H1 (cell line): ENCODE measurements at regions not wholly inside any gene's neighbourhood (a gene's known extent, or its start where the extent isn't known, plus 50 kb on each side); places are given as distances from the start of the nearest gene placed in this dataset.

Source experiments
- CTCF ChIA-PET: fragments of 300-600 bp; sonication (Branson Sonifier 250); formaldehyde crosslinking; loops from one replicate; lab custom pipeline; 2021; ENCODE audit not compliant: partially characterized antibody; lab: Charles Lee
- POLR2A ChIA-PET: fragments of 300-600 bp; sonication (Branson Sonifier 250); formaldehyde crosslinking; loops from one replicate; lab custom pipeline; 2021; ENCODE audit warnings: inconsistent platforms; ENCODE audit not compliant: partially characterized antibody; lab: Charles Lee
- DNase-seq, 2 experiments: peaks; one replicate each; pipeline versions ENCODE4 v3.0.0 to v3.0.0-alpha.2; 2010 to 2022; ENCODE audit warnings: low spot score in 2 of 2, low read depth in 1 of 2, mixed read lengths in 1 of 2
- FAIRE-seq: peaks from 2 replicates; lab custom pipeline; 2011; peaks lifted over from hg19 to GRCh38; lab: Jason Lieb, UNC
- H2AFZ ChIP-seq: 2 replicates; pipeline ENCODE4 v1.8.1; 2012; ENCODE audit warnings: low read length, inconsistent platforms
- H2AK5ac ChIP-seq: 2 replicates; pipeline ENCODE4 v1.6.1; 2013; ENCODE audit warnings: low read depth, low read length
- H2BK120ac ChIP-seq: replicated peaks from 2 replicates; pipeline ENCODE3; 2013; ENCODE audit warnings: low read depth, low read length, inconsistent platforms
- H2BK12ac ChIP-seq: 2 replicates; pipeline ENCODE4 v1.6.1; 2013; ENCODE audit warnings: low read depth, low read length
- H2BK15ac ChIP-seq: 2 replicates; pipeline ENCODE4 v1.6.1; 2013; ENCODE audit warnings: low read length
- H2BK20ac ChIP-seq: 2 replicates; pipeline ENCODE4 v1.6.1; 2013; ENCODE audit warnings: low read length
- H2BK5ac ChIP-seq: 2 replicates; pipeline ENCODE4 v1.6.1; 2013; ENCODE audit warnings: low read depth, low read length
- H3K14ac ChIP-seq: 2 replicates; pipeline ENCODE4 v1.6.1; 2013; ENCODE audit warnings: inconsistent platforms; ENCODE audit not compliant: insufficient read length
- H3K18ac ChIP-seq: 2 replicates; pipeline ENCODE4 v1.6.1; 2013; ENCODE audit warnings: low read length; ENCODE audit errors: extremely low read depth
- H3K23ac ChIP-seq: 2 replicates; pipeline ENCODE4 v1.6.1; 2013; ENCODE audit warnings: inconsistent platforms; ENCODE audit not compliant: insufficient read length
- H3K23me2 ChIP-seq: 2 replicates; pipeline ENCODE4 v1.6.1; 2013; ENCODE audit warnings: low read depth, low read length
- H3K27ac ChIP-seq: 2 replicates; pipeline ENCODE4 v1.6.1; 2011; ENCODE audit warnings: low read depth, low read length, inconsistent platforms
- H3K27me3 ChIP-seq, 4 experiments: replicated peaks in 1 of 4; 1 replicate in 1 of 4; 2 replicates in 3 of 4; pipeline versions ENCODE4 v1.6.1 to v1.8.1; 2011 to 2013; ENCODE audit warnings: low read length in 3 of 4, mild to moderate bottlenecking in 3 of 4, inconsistent platforms in 2 of 4, mixed read lengths in 2 of 4, moderate library complexity in 1 of 4; ENCODE audit not compliant: control insufficient read depth in 3 of 4, insufficient read depth in 3 of 4; ENCODE audit errors: extremely low read depth in 1 of 4
- H3K36me3 ChIP-seq, 4 experiments: 2 replicates each; pipeline versions ENCODE4 v1.6.1 to v1.8.1; 2011 to 2013; ENCODE audit warnings: mild to moderate bottlenecking in 4 of 4, low read length in 3 of 4, moderate library complexity in 2 of 4, control low read depth in 1 of 4, inconsistent platforms in 1 of 4; ENCODE audit not compliant: insufficient read depth in 4 of 4, control insufficient read depth in 2 of 4
- H3K4ac ChIP-seq: replicated peaks from 2 replicates; pipeline ENCODE3; 2013; ENCODE audit warnings: low read length, low read depth, mixed read lengths, inconsistent platforms; ENCODE audit not compliant: insufficient read length
- H3K4me1 ChIP-seq, 4 experiments: replicated peaks in 1 of 4; 1 replicate in 1 of 4; 2 replicates in 3 of 4; pipeline versions ENCODE4 v1.6.1 to v1.8.1; 2011 to 2013; ENCODE audit warnings: low read length in 3 of 4, inconsistent platforms in 2 of 4, mixed read lengths in 1 of 4; ENCODE audit not compliant: insufficient read depth in 4 of 4, control insufficient read depth in 3 of 4
- H3K4me2 ChIP-seq, 2 experiments: 2 replicates each; pipeline versions ENCODE4 v1.6.1 to v1.8.1; 2011 to 2013; ENCODE audit warnings: low read depth in 2 of 2, low read length in 2 of 2, control low read depth in 1 of 2, inconsistent platforms in 1 of 2, mild to moderate bottlenecking in 1 of 2; ENCODE audit not compliant: insufficient read depth in 1 of 2
- H3K4me3 ChIP-seq, 4 experiments: fragments of 200-600, 300-600 bp in 1 of 4; sonication (generic), shearing (Covaris generic), sonication (Bioruptor Twin) in 1 of 4; 2 replicates each; pipeline versions ENCODE4 v1.5.1 to v1.8.1; 2011 to 2016; ENCODE audit warnings: low read length in 4 of 4, low read depth in 3 of 4, control low read depth in 2 of 4, inconsistent platforms in 2 of 4, mild to moderate bottlenecking in 2 of 4, mixed read lengths in 1 of 4, moderate library complexity in 1 of 4; ENCODE audit not compliant: insufficient read depth in 2 of 4; ENCODE audit errors: extremely low read depth in 1 of 4
- H3K56ac ChIP-seq: replicated peaks from 2 replicates; pipeline ENCODE3; 2013; ENCODE audit warnings: low read depth, mild to moderate bottlenecking, mixed read lengths, low read length, inconsistent platforms; ENCODE audit not compliant: insufficient read length
- H3K79me1 ChIP-seq: 2 replicates; pipeline ENCODE4 v1.6.1; 2013; ENCODE audit warnings: low read depth, low read length, control low read depth
- H3K79me2 ChIP-seq, 2 experiments: 2 replicates each; pipeline versions ENCODE4 v1.6.1 to v1.8.1; 2012 to 2013; ENCODE audit warnings: low read length in 2 of 2, mild to moderate bottlenecking in 2 of 2, inconsistent platforms in 1 of 2; ENCODE audit not compliant: insufficient read depth in 2 of 2, control insufficient read depth in 1 of 2
- H3K9ac ChIP-seq, 4 experiments: replicated peaks in 1 of 4; 1 replicate in 1 of 4; 2 replicates in 3 of 4; pipeline versions ENCODE4 v1.6.1 to v1.8.1; 2011 to 2013; ENCODE audit warnings: low read depth in 3 of 4, low read length in 3 of 4, control low read depth in 2 of 4, mild to moderate bottlenecking in 2 of 4, moderate library complexity in 2 of 4, inconsistent platforms in 1 of 4; ENCODE audit errors: extremely low read depth in 1 of 4
- H3K9me3 ChIP-seq, 2 experiments: 2 replicates each; pipeline versions ENCODE4 v1.6.1 to v1.8.1; 2012 to 2013; ENCODE audit warnings: mild to moderate bottlenecking in 2 of 2, moderate library complexity in 2 of 2, control low read depth in 1 of 2, inconsistent platforms in 1 of 2, low read depth in 1 of 2, low read length in 1 of 2, mixed read lengths in 1 of 2; ENCODE audit not compliant: insufficient read depth in 2 of 2
- H4K20me1 ChIP-seq, 2 experiments: replicated peaks in 1 of 2; 2 replicates each; pipeline versions ENCODE3 to v1.8.1; 2011 to 2013; ENCODE audit warnings: inconsistent platforms in 2 of 2, low read length in 2 of 2, mild to moderate bottlenecking in 1 of 2; ENCODE audit not compliant: insufficient read depth in 2 of 2, control insufficient read depth in 1 of 2
- H4K5ac ChIP-seq: 2 replicates; pipeline ENCODE4 v1.6.1; 2013; ENCODE audit warnings: low read length, low read depth, mixed read lengths, inconsistent platforms; ENCODE audit not compliant: insufficient read length
- H4K8ac ChIP-seq: 2 replicates; pipeline ENCODE4 v1.8.0; 2013; ENCODE audit warnings: mild to moderate bottlenecking, moderate library complexity, low read length, inconsistent platforms; ENCODE audit not compliant: insufficient read depth; ENCODE audit errors: extremely low read depth
- H4K91ac ChIP-seq: replicated peaks from 2 replicates; pipeline ENCODE3; 2013; ENCODE audit warnings: low read length, mixed read lengths, inconsistent platforms; ENCODE audit not compliant: insufficient read length
- BACH1 ChIP-seq: IDR thresholded peaks from 2 replicates; pipeline ENCODE4 v1.6.1; 2012; ENCODE audit warnings: low read length, improper control_type of control experiment
- MAX ChIP-seq: IDR thresholded peaks from 2 replicates; pipeline ENCODE4 v1.6.1; 2012; ENCODE audit warnings: inconsistent platforms
- NRF1 ChIP-seq: IDR thresholded peaks from 2 replicates; pipeline ENCODE4 v1.6.1; 2011; ENCODE audit warnings: mild to moderate bottlenecking, low read depth, low read length, improper control_type of control experiment
- PHF8 ChIP-seq: fragments of 200-600 bp; sonication (generic); conservative IDR thresholded peaks from 2 replicates; pipeline ENCODE4 v1.7.1; 2012; ENCODE audit warnings: low read depth, mild to moderate bottlenecking, inconsistent platforms, low read length, moderate library complexity
- POLR2A ChIP-seq, 2 experiments: IDR thresholded peaks; 1 replicate in 1 of 2; 2 replicates in 1 of 2; pipeline ENCODE4 v1.6.1; 2011; ENCODE audit warnings: low read depth in 2 of 2, low read length in 2 of 2, mild to moderate bottlenecking in 2 of 2; ENCODE audit errors: control extremely low read depth in 1 of 2
- SUZ12 ChIP-seq: fragments of 200-600 bp; sonication (generic); IDR thresholded peaks from 2 replicates; pipeline ENCODE4 v1.6.1; 2012; ENCODE audit warnings: mild to moderate bottlenecking, inconsistent platforms, low read length, moderate library complexity, mixed read lengths
- TCF12 ChIP-seq: IDR thresholded peaks from 2 replicates; pipeline ENCODE4 v1.6.1; 2011; ENCODE audit warnings: low read depth, mild to moderate bottlenecking, low read length
- whole genome bisulfite sequencing, 2 experiments: shearing (Covaris generic) in 1 of 2; methylation state at CpG; one replicate each; pipeline versions ENCODE4 v1.1.6 to v1.1.7; 2013 to 2015; ENCODE audit warnings: low lambda C conversion rate in 2 of 2, mixed read lengths in 2 of 2, inconsistent platforms in 1 of 2, low coverage in 1 of 2, missing lambda C conversion rate in 1 of 2; ENCODE audit not compliant: insufficient replicate concordance in 2 of 2, insufficient coverage in 1 of 2, insufficient read length in 1 of 2; ENCODE audit errors: extremely low coverage in 1 of 2, missing lambda C conversion rate in 1 of 2; 5-methylcytosine and 5-hydroxymethylcytosine counted together

GRCh38 chr13:107322228-107322627 lies 754.3 kb upstream of the ARGLU1 start:
- Histone ChIP-seq H3K36me3 (no peaks in the 10 kb centered on the region; a peak in 1 of 8 replicates), H3K9ac (no peak overlapping the region), H4K5ac (no peak overlapping the region), H2BK120ac (no peak overlapping the region), H3K4ac (no peak overlapping the region), H2BK5ac (no peak overlapping the region), H3K56ac (no peak overlapping the region), H4K20me1 (no peaks in the 10 kb centered on the region), H2BK15ac (no peak overlapping the region), H2BK20ac (no peak overlapping the region), H3K27me3 (no peaks in the 10 kb centered on the region), H3K4me2 (no peak overlapping the region), H3K79me2 (no peaks in the 10 kb centered on the region), H3K4me3 (no peak overlapping the region), H4K8ac (no peak overlapping the region), H3K27ac (no peak overlapping the region), H2AFZ (no peak overlapping the region), H3K14ac (no peak overlapping the region), H3K79me1 (no peaks in the 10 kb centered on the region), H3K4me1 (no peaks in the 10 kb centered on the region), H3K9me3 (no peaks in the 10 kb centered on the region), H2AK5ac (no peak overlapping the region), H3K23me2 (no peaks in the 10 kb centered on the region), H4K91ac (no peak overlapping the region), H3K23ac (no peak overlapping the region), H2BK12ac (no peak overlapping the region), H3K18ac (no peak overlapping the region)
- FAIRE-seq (no peak), DNase-seq (no peak)
- 84% methylated on average over 2 of the region's 2 CpGs; no CpG with 5 or more reads in 1 of the 2 experiments for WGBS, 2 experiments
- ChIA-PET CTCF (no interaction called here), POLR2A (no interaction called here)
- TF ChIP-seq PHF8 (no peak), MAX (no peak), BACH1 (no peak), TCF12 (no peak), SUZ12 (no peak), POLR2A (IDR thresholded peaks at IDR 0.05; ENCODE audit: control extremely low read depth in 1 of 2, low read depth in 2 of 2, low read length in 2 of 2) (no peak), NRF1 (no peak)
